22Rv1 (cell line): ENCODE measurements at regions not wholly inside any gene's neighbourhood (a gene's known extent, or its start where the extent isn't known, plus 50 kb on each side); places are given as distances from the start of the nearest gene placed in this dataset.
"Not testable (repeated sequence)": the region's sequence is repeated elsewhere in the genome, so short reads cannot be mapped to it uniquely, and the experiment has no call there.

ENCODE experiments used
- H3K27ac ChIP-seq: fragments of 450-650 bp; 2 replicates; pipeline ENCODE4 v1.5.1; 2017
- CTCF ChIP-seq: fragments of 450-650 bp; IDR thresholded peaks from 2 replicates; pipeline ENCODE4 v1.5.1; 2017; ENCODE audit warnings: mild to moderate bottlenecking
- ZFX ChIP-seq: fragments of 450-650 bp; IDR thresholded peaks from 2 replicates; pipeline ENCODE4 v1.6.1; 2017; ENCODE audit warnings: antibody characterized with exemption, borderline replicate concordance

- TF ChIP-seq ZFX (no peak), CTCF (no peak)
- no peak overlapping the region for H3K27ac ChIP-seq
Measured at GRCh38 chr4:132662456-132662855, 486.6 kb upstream of the PCDH10 start.

- TF ChIP-seq CTCF = no peak
- TF ChIP-seq ZFX = no peak
- no peak overlapping the region for H3K27ac ChIP-seq
Measured at GRCh38 chr4:132669786-132670185, 479.3 kb upstream of the PCDH10 start.

- no peak for TF ChIP-seq CTCF
- no peak for TF ChIP-seq ZFX
- H3K27ac ChIP-seq = no peak overlapping the region
Measured at GRCh38 chr4:132670557-132670956, 478.5 kb upstream of the PCDH10 start.

DNA sequence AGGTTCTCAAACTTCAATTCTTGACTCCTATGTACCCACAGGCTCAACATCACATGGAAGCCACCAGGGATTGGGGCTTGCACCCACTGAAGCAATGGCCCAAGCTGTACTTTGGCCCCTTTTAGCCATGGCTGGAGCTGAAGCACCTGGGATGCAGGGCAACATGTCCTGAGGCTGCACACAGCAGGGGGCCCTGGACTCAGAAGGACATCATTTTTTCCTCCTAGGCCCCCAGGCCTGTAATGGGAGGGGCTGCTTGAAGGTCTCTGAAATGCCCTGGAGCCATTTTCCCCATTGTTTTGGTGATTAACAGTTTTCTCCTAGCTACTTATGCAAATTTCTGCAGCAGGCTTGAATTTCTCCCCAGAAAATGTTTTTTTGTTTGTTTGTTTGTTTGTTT is 465.1 kb upstream of the PCDH10 start:
- TF ChIP-seq CTCF = no peak
- no peak for TF ChIP-seq ZFX
- H3K27ac ChIP-seq = no peak overlapping the region

DNA sequence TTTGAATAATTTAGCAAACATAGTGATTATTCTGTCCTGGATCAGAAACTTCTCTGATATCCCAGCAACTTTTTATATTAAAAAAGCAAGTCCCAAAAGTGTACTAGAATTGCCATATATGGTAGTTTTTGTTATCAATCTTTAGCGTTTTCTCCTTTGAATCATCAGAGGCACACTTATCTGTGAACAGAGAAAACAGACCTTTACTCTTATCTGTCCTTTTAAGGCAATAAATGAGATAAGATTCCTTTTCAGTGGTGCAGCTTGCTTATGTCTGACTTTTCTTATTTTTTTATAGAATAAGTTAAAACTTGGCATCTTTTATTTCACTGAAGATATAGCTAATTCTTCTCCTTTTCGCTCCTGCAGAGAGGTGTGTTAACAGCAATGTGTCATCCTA is 458.1 kb upstream of the PCDH10 start:
- TF ChIP-seq CTCF = no peak
- TF ChIP-seq ZFX = no peak
- H3K27ac ChIP-seq = no peak overlapping the region

DNA sequence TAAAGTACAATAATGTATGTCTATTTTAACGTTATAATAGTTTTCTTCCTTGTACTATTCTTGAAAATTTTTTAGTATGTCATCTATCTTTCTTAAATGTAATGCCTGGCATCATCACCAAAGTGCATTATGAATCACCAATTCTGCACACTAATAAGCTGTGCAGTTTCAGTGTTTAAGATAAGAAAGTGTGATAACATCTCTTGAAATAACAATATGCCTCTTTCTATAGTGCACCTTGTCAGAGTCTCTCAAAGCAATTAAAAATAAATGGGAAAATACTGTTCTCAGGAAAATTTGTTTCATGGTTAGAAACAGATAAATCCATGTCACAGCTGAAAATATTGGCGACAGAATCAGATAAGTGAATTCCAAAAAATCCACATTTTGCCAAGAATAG is 457.4 kb upstream of the PCDH10 start:
- TF ChIP-seq CTCF (no peak), ZFX (no peak)
- H3K27ac ChIP-seq = no peak overlapping the region

- no peak overlapping the region for H3K27ac ChIP-seq
- no peak for TF ChIP-seq ZFX
- TF ChIP-seq CTCF = no peak
Measured at GRCh38 chr4:132694775-132695174, 454.3 kb upstream of the PCDH10 start.

- not testable (repeated sequence) for H3K27ac ChIP-seq
Measured at GRCh38 chr4:132697505-132697904, 451.6 kb upstream of the PCDH10 start.
